ENCODE measurements at regions not wholly inside any gene's neighbourhood (a gene's known extent, or its start where the extent isn't known, plus 50 kb on each side); places are given as distances from the start of the nearest gene placed in this dataset.
"Not testable (repeated sequence)": the region's sequence is repeated elsewhere in the genome, so short reads cannot be mapped to it uniquely, and the experiment has no call there.

DNA sequence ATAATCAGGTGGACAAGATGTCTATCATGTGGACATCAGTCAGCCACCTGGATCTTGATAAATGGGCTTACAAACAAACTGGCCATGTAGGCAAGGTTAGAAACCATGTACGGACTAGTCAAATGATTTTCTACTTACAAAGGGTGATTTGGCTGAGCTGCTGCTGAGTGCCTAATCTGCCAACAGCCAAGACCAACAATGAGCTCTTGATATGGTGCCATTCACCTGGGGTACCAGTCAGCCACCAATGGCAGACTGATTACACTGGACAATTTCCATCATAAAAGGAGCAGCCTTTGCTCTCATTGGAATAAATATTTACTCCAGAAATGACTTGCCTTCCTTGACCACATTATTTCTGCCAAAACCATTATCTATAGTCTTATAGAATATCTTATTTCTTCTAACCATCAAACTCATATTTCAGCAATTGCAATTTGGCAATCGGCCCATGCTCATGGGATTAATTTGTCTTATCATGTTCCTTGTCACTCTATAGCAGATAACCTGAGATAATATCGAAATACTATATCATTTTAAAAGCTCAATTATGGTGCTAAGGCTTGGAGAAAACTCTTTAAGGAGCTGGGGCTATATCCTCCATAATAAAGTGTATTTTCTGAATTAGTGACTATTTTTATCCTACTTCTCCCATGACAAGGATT lies 135.1 kb downstream of the SLC25A46 start:
- Mint-ChIP-seq H3K4me3 (no peak overlapping the region), H3K4me1 (ENCODE audit: low read depth) (no peaks in the 10 kb centered on the region), H3K36me3 (ENCODE audit: low read depth) (no peaks in the 10 kb centered on the region), H3K9me3 (ENCODE audit: insufficient read depth) (no peaks in the 10 kb centered on the region), H3K27me3 (ENCODE audit: low read depth) (no peaks in the 10 kb centered on the region), H3K27ac (no peak overlapping the region)
- CTCF ChIA-PET: no interaction called here
- DNase-seq (no peak), ATAC-seq (no peak)
- POLR2A ChIA-PET: interaction anchor here (0.6 kb wide), 1 partner anchor 38 kb away, joined by 3 read pairs; no protein-coding TSS in a partner anchor

- H3K27ac Mint-ChIP-seq; H3K36me3 Mint-ChIP-seq (ENCODE audit: low read depth); H3K27me3 Mint-ChIP-seq (ENCODE audit: low read depth); H3K9me3 Mint-ChIP-seq (ENCODE audit: insufficient read depth); ATAC-seq; CTCF ChIA-PET; DNase-seq; H3K4me1 Mint-ChIP-seq (ENCODE audit: low read depth); POLR2A ChIA-PET; H3K4me3 Mint-ChIP-seq: not testable (repeated sequence)
These were observed 136.3 kb downstream of the SLC25A46 start for GRCh38 chr5:110875115-110875514.

DNA sequence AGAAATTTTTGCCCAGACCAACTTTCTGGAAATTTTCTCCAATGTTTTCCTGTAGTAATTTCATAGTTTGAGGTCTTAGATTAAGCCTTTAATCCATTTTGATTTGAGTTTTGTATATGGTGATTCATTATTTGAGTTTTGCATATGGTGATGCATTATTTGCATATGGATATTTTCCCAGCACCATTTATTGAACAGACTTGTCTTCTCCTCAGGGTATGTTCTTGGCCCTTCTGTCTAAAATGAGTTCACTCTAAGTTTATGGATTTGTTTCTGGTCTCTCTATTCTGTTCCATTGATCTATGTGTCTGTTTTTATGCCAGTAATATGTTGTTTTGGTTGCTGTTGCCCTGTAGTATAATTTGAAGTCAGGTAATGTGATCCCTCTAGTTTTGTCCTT lies 139.3 kb downstream of the SLC25A46 start:
- Mint-ChIP-seq H3K27ac (no peak overlapping the region), H3K36me3 (ENCODE audit: low read depth) (no peaks in the 10 kb centered on the region), H3K4me3 (no peak overlapping the region), H3K4me1 (ENCODE audit: low read depth) (no peaks in the 10 kb centered on the region), H3K27me3 (ENCODE audit: low read depth) (no peaks in the 10 kb centered on the region), H3K9me3 (ENCODE audit: insufficient read depth) (no peaks in the 10 kb centered on the region)
- no peak for DNase-seq
- ATAC-seq: no peak
- ChIA-PET CTCF (no interaction called here), POLR2A (no interaction called here)

GRCh38 chr5:110879675-110880074 lies 140.9 kb downstream of the SLC25A46 start:
- no peaks in the 10 kb centered on the region for H3K9me3 Mint-ChIP-seq (ENCODE audit: insufficient read depth)
- ChIA-PET POLR2A (no interaction called here), CTCF (no interaction called here)
- no peak overlapping the region for H3K27ac Mint-ChIP-seq
- H3K4me1 Mint-ChIP-seq (ENCODE audit: low read depth): no peaks in the 10 kb centered on the region
- no peaks in the 10 kb centered on the region for H3K36me3 Mint-ChIP-seq (ENCODE audit: low read depth)
- DNase-seq (no peak), ATAC-seq (no peak)
- no peak overlapping the region for H3K4me3 Mint-ChIP-seq
- H3K27me3 Mint-ChIP-seq (ENCODE audit: low read depth): no peaks in the 10 kb centered on the region

DNA sequence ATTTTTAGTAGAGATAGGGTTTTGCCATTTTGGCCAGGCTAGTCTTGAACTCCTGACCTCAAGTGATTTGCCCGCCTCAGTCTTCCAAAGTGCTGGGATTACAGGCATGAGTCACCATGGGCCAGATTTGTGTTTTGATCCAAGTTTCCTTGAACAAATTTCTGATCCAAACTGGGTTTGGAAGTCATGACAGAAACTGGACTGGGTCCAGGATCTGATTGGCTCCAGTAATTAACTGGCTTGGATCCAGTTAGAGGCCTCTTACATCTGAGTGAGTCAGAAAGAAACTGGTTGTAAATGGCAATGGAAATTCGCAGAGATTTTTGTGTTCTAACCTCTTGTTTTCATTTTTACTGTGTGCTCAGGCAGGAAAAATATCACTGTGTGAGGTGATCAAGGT lies 141.6 kb downstream of the SLC25A46 start:
- no peaks in the 10 kb centered on the region for H3K4me1 Mint-ChIP-seq (ENCODE audit: low read depth)

GRCh38 chr5:110884005-110884404 lies 145.2 kb downstream of the SLC25A46 start:
- Mint-ChIP-seq H3K4me1 (ENCODE audit: low read depth) (no peaks in the 10 kb centered on the region), H3K27ac (no peak overlapping the region), H3K4me3 (no peak overlapping the region), H3K27me3 (ENCODE audit: low read depth) (no peaks in the 10 kb centered on the region), H3K9me3 (ENCODE audit: insufficient read depth) (no peaks in the 10 kb centered on the region), H3K36me3 (ENCODE audit: low read depth) (no peaks in the 10 kb centered on the region)
- CTCF ChIA-PET: no interaction called here
- DNase-seq (no peak), ATAC-seq (no peak)
- POLR2A ChIA-PET: no interaction called here

More for the DNA sequence above, 141.6 kb downstream of the SLC25A46 start:
- Mint-ChIP-seq H3K27me3 (ENCODE audit: low read depth) (no peaks in the 10 kb centered on the region), H3K9me3 (ENCODE audit: insufficient read depth) (no peaks in the 10 kb centered on the region), H3K36me3 (ENCODE audit: low read depth) (no peaks in the 10 kb centered on the region), H3K4me3 (no peak overlapping the region), H3K27ac (no peak overlapping the region)
- DNase-seq: no peak
- ATAC-seq: no peak
- ChIA-PET CTCF (no interaction called here), POLR2A (no interaction called here)

GRCh38 chr5:110887170-110887569 lies 148.4 kb downstream of the SLC25A46 start:
- H3K27ac Mint-ChIP-seq; H3K9me3 Mint-ChIP-seq (ENCODE audit: insufficient read depth); POLR2A ChIA-PET; CTCF ChIA-PET; ATAC-seq; DNase-seq; H3K36me3 Mint-ChIP-seq (ENCODE audit: low read depth); H3K27me3 Mint-ChIP-seq (ENCODE audit: low read depth); H3K4me3 Mint-ChIP-seq; H3K4me1 Mint-ChIP-seq (ENCODE audit: low read depth): not testable (repeated sequence)

DNA sequence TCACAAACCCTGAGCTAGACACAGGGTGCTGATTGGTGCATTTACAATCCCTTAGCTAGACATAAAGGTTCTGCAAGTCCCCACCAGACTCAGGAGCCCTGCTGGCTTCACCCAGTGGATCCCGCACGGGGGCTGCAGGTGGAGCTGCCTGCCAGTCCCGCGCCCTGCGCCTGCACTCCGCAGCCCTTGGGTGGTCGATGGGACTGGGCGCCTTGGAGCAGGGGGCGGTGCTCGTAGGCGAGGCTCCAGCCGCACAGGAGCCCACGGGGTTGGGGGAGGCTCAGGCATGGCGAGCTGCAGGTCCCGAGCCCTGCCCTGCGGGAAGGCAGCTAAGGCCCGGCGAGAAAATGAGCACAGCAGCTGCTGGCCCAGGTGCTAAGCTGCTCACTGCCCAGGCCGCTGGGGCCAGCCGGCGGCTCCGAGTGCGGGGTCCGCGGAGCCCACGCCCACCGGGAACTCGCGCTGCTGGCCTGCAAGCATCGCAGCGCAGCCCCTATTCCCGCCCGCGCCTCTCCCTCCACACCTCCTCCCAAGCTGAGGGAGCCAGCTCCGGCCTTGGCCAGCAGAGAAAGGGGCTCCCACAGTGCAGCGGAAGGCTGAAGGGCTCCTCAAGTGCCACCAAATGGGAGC lies 155.2 kb downstream of the SLC25A46 start:
- H3K27ac Mint-ChIP-seq; H3K36me3 Mint-ChIP-seq (ENCODE audit: low read depth); DNase-seq; H3K4me1 Mint-ChIP-seq (ENCODE audit: low read depth); H3K27me3 Mint-ChIP-seq (ENCODE audit: low read depth); ATAC-seq; POLR2A ChIA-PET; H3K9me3 Mint-ChIP-seq (ENCODE audit: insufficient read depth); CTCF ChIA-PET; H3K4me3 Mint-ChIP-seq: not testable (repeated sequence)

GRCh38 chr5:110894805-110895204 lies 156.0 kb downstream of the SLC25A46 start:
- peaks cover 6% of the 10 kb centered on the region for H3K27me3 Mint-ChIP-seq (ENCODE audit: low read depth)
- ChIA-PET POLR2A (no interaction called here), CTCF (no interaction called here)
- DNase-seq: no peak
- no peak overlapping the region for H3K4me3 Mint-ChIP-seq
- no peaks in the 10 kb centered on the region for H3K4me1 Mint-ChIP-seq (ENCODE audit: low read depth)
- peaks cover 4% of the 10 kb centered on the region for H3K9me3 Mint-ChIP-seq (ENCODE audit: insufficient read depth)
- H3K27ac Mint-ChIP-seq: no peak overlapping the region
- no peaks in the 10 kb centered on the region for H3K36me3 Mint-ChIP-seq (ENCODE audit: low read depth)
- no peak for ATAC-seq

DNA sequence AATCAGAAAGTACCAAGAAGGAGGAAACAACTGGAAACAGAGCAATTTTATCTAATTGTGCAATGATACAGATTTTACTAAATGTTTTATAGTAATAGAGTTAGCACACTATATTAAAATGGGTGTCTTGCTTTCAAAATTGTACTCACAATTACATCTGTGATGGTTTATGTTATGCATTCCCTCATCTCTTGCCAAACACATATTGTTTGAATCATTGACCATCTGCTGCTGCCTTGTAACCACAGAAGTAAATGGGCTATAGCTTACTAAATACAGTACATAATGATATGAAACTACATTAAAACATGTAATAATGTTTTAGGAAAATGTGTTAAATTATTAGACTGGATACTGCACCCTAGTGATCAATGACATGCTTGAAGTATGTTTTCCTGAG lies 158.1 kb downstream of the SLC25A46 start:
- DNase-seq: no peak
- no peak for ATAC-seq
- H3K27me3 Mint-ChIP-seq (ENCODE audit: low read depth): peaks cover 9% of the 10 kb centered on the region
- H3K4me3 Mint-ChIP-seq: no peak overlapping the region
- ChIA-PET POLR2A (no interaction called here), CTCF (no interaction called here)
- peaks cover 4% of the 10 kb centered on the region for H3K9me3 Mint-ChIP-seq (ENCODE audit: insufficient read depth)
- H3K4me1 Mint-ChIP-seq (ENCODE audit: low read depth): no peaks in the 10 kb centered on the region
- H3K36me3 Mint-ChIP-seq (ENCODE audit: low read depth): no peaks in the 10 kb centered on the region
- H3K27ac Mint-ChIP-seq: no peak overlapping the region

- POLR2A ChIA-PET: no interaction called here
- H3K9me3 Mint-ChIP-seq (ENCODE audit: insufficient read depth): peaks cover 3% of the 10 kb centered on the region
- H3K4me3 Mint-ChIP-seq: no peak overlapping the region
- H3K27me3 Mint-ChIP-seq (ENCODE audit: low read depth): peaks cover 9% of the 10 kb centered on the region
- no peak for DNase-seq
- H3K36me3 Mint-ChIP-seq (ENCODE audit: low read depth): no peaks in the 10 kb centered on the region
- CTCF ChIA-PET: no interaction called here
- ATAC-seq: no peak
- H3K4me1 Mint-ChIP-seq (ENCODE audit: low read depth): no peaks in the 10 kb centered on the region
- no peak overlapping the region for H3K27ac Mint-ChIP-seq
These were observed 161.0 kb downstream of the SLC25A46 start for GRCh38 chr5:110899566-110900412.

GRCh38 chr5:110900829-110901228 lies 162.0 kb downstream of the SLC25A46 start:
- ChIA-PET POLR2A (no interaction called here), CTCF (no interaction called here)
- Mint-ChIP-seq H3K9me3 (ENCODE audit: insufficient read depth) (no peaks in the 10 kb centered on the region), H3K27ac (no peak overlapping the region), H3K4me3 (no peak overlapping the region), H3K27me3 (ENCODE audit: low read depth) (peaks cover 9% of the 10 kb centered on the region), H3K36me3 (ENCODE audit: low read depth) (no peaks in the 10 kb centered on the region), H3K4me1 (ENCODE audit: low read depth) (no peaks in the 10 kb centered on the region)
- no peak for ATAC-seq
- no peak for DNase-seq
